Neural progenitor cell (in vitro differentiated cells): ENCODE measurements at regions not wholly inside any gene's neighbourhood (a gene's known extent, or its start where the extent isn't known, plus 50 kb on each side); places are given as distances from the start of the nearest gene placed in this dataset.

ENCODE experiments used
- DNase-seq: peaks from one replicate; pipeline ENCODE4 v3.0.0-alpha.2; 2016; ENCODE audit warnings: low spot score
- H2AFZ ChIP-seq: fragments of 200-600 bp; sonication (generic); replicated peaks from 2 replicates; pipeline ENCODE4 v1.6.1; 2016; ENCODE audit warnings: antibody characterized with exemption
- H3F3A ChIP-seq: fragments of 200-600 bp; sonication (generic); 2 replicates; pipeline ENCODE4 v1.6.1; 2016; ENCODE audit warnings: antibody characterized with exemption, low read depth
- H3K27ac ChIP-seq: fragments of 200-600 bp; sonication (generic); 2 replicates; pipeline ENCODE4 v1.5.1; 2016; ENCODE audit warnings: mild to moderate bottlenecking
- H3K27me3 ChIP-seq: fragments of 200-600 bp; sonication (generic); 2 replicates; pipeline ENCODE4 v1.6.1; 2016; ENCODE audit warnings: mild to moderate bottlenecking, moderate library complexity
- H3K36me3 ChIP-seq: fragments of 200-600 bp; sonication (generic); 2 replicates; pipeline ENCODE4 v1.5.1; 2016
- H3K4me1 ChIP-seq: fragments of 200-600 bp; sonication (generic); 2 replicates; pipeline ENCODE4 v1.6.1; 2016; ENCODE audit warnings: mixed run types
- H3K4me2 ChIP-seq: fragments of 200-600 bp; sonication (generic); 2 replicates; pipeline ENCODE4 v1.6.1; 2016
- H3K4me3 ChIP-seq: fragments of 200-600 bp; sonication (generic); 2 replicates; pipeline ENCODE4 v1.5.1; 2016
- H3K79me2 ChIP-seq: fragments of 200-600 bp; sonication (generic); 2 replicates; pipeline ENCODE4 v1.6.1; 2016; ENCODE audit warnings: low read depth
- H3K9ac ChIP-seq: fragments of 200-600 bp; sonication (generic); 2 replicates; pipeline ENCODE4 v1.6.1; 2016
- H3K9me3 ChIP-seq: fragments of 200-600 bp; sonication (generic); 2 replicates; pipeline ENCODE4 v1.5.1; 2016; ENCODE audit warnings: low read depth
- H4K20me1 ChIP-seq: fragments of 200-600 bp; sonication (generic); 2 replicates; pipeline ENCODE4 v1.6.1; 2016; ENCODE audit warnings: low read depth
- H3K27ac Mint-ChIP-seq: 3 replicates; pipeline ENCODE4 v1.8.0; 2021; ENCODE audit warnings: mixed read lengths
- H3K27me3 Mint-ChIP-seq: 2 replicates; pipeline ENCODE4 v1.8.0; 2022; ENCODE audit warnings: low read depth, mild to moderate bottlenecking, inconsistent platforms, moderate library complexity, mixed read lengths; ENCODE audit not compliant: insufficient read depth
- H3K36me3 Mint-ChIP-seq: 3 replicates; pipeline ENCODE4 v1.8.0; 2021; ENCODE audit warnings: mixed read lengths
- H3K4me1 Mint-ChIP-seq: 3 replicates; pipeline ENCODE4 v1.8.0; 2021; ENCODE audit warnings: mixed read lengths
- H3K4me3 Mint-ChIP-seq: 3 replicates; pipeline ENCODE4 v1.8.0; 2021; ENCODE audit warnings: mild to moderate bottlenecking, moderate library complexity, mixed read lengths
- H3K9me3 Mint-ChIP-seq: 3 replicates; pipeline ENCODE4 v1.8.0; 2020; ENCODE audit warnings: mixed read lengths
- CTCF ChIP-seq: fragments of 200-600 bp; sonication (generic); IDR thresholded peaks from 2 replicates; pipeline ENCODE4 v1.5.1; 2017; ENCODE audit warnings: antibody characterized with exemption, mild to moderate bottlenecking
- EZH2 ChIP-seq: fragments of 200-600 bp; sonication (generic); IDR thresholded peaks from 2 replicates; pipeline ENCODE4 v1.6.1; 2017; ENCODE audit warnings: antibody characterized with exemption, mild to moderate bottlenecking, moderate library complexity
- EZH2phosphoT487 ChIP-seq: fragments of 200-600 bp; sonication (generic); IDR thresholded peaks from 2 replicates; pipeline ENCODE4 v1.6.1; 2017; ENCODE audit warnings: antibody characterized with exemption

GRCh38 chr1:67894981-67895735 is 61.9 kb upstream of the GNG12 start:
- TF ChIP-seq CTCF = no peak
- Mint-ChIP-seq H3K27ac (no peak overlapping the region), H3K4me1 (peaks cover 22% of the 10 kb centered on the region), H3K9me3 (peaks cover 7% of the 10 kb centered on the region), H3K4me3 (no peak overlapping the region), H3K36me3 (no peaks in the 10 kb centered on the region), H3K27me3 (peaks cover 4% of the 10 kb centered on the region)
- Histone ChIP-seq H3K4me2 (no peak overlapping the region), H4K20me1 (no peaks in the 10 kb centered on the region), H2AFZ (no peak overlapping the region), H3K9ac (no peak overlapping the region), H3F3A (no peaks in the 10 kb centered on the region), H3K79me2 (no peaks in the 10 kb centered on the region), H3K27ac (no peak overlapping the region), H3K27me3 (no peaks in the 10 kb centered on the region), H3K9me3 (no peaks in the 10 kb centered on the region), H3K36me3 (no peaks in the 10 kb centered on the region), H3K4me3 (no peak overlapping the region), H3K4me1 (peaks cover 5% of the 10 kb centered on the region)
- no peak for DNase-seq

- H3K79me2 ChIP-seq = no peaks in the 10 kb centered on the region
Measured at GRCh38 chr1:67893126-67893495, 59.8 kb upstream of the GNG12 start.

DNA sequence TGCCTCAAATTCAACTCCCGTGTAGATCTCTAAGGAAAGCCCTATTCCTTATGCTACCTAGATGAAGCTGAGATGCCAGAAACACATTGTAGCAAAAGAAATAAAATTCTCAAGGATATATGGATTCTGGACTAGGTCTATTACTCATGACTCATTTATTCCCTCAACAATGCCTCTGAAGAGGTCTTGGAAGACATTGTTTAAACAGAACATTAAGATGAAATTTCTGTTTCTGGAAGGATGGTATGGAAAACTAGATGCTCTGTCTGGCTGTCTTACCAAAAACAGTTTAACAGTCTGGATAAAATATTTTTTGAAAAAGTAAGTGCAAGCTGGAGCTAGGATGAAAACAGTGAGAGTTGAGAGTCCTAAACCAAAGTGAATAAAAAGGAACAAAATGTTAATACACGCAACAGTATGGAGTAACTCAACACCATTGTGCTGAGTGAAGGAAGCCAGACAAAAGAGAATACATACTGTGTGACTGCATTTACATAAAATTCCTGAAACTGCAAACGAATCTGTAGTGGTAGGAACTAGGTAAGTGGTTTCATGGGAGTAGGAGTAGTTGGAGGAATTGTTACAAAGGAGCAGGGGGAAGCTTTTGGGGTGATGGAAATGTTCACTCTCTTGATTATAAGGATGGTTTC is 59.3 kb upstream of the GNG12 start:
- H3K9me3 Mint-ChIP-seq = no peaks in the 10 kb centered on the region
- no peak overlapping the region for H3K4me3 Mint-ChIP-seq
- Histone ChIP-seq H3K4me3 (no peak overlapping the region), H3F3A (peaks cover 19% of the 10 kb centered on the region), H3K27me3 (no peaks in the 10 kb centered on the region), H3K4me2 (no peak overlapping the region), H3K27ac (no peak overlapping the region), H4K20me1 (no peaks in the 10 kb centered on the region), H3K9ac (no peak overlapping the region), H3K4me1 (peaks cover 26% of the 10 kb centered on the region), H3K79me2 (no peaks in the 10 kb centered on the region), H2AFZ (peak overlapping the region; percentile 30), H3K9me3 (no peaks in the 10 kb centered on the region), H3K36me3 (no peaks in the 10 kb centered on the region)
- H3K36me3 Mint-ChIP-seq = no peaks in the 10 kb centered on the region
- no peak for TF ChIP-seq EZH2phosphoT487
- TF ChIP-seq CTCF = no peak
- no peak for TF ChIP-seq EZH2
- peaks cover 4% of the 10 kb centered on the region for H3K27me3 Mint-ChIP-seq
- H3K4me1 Mint-ChIP-seq = peaks cover 40% of the 10 kb centered on the region
- DNase-seq = no peak
- H3K27ac Mint-ChIP-seq = peak overlapping the region; percentile 39

More at GRCh38 chr1:67893126-67893495, 59.8 kb upstream of the GNG12 start:
- Histone ChIP-seq H3K4me3 (no peak overlapping the region), H3K36me3 (no peaks in the 10 kb centered on the region), H2AFZ (no peak overlapping the region), H3K4me2 (no peak overlapping the region), H3K27me3 (no peaks in the 10 kb centered on the region), H3F3A (peaks cover 14% of the 10 kb centered on the region), H4K20me1 (no peaks in the 10 kb centered on the region), H3K9ac (no peak overlapping the region), H3K9me3 (no peaks in the 10 kb centered on the region), H3K27ac (no peak overlapping the region), H3K4me1 (peaks cover 23% of the 10 kb centered on the region)
- H3K36me3 Mint-ChIP-seq = no peaks in the 10 kb centered on the region
- DNase-seq = no peak
- H3K9me3 Mint-ChIP-seq = no peaks in the 10 kb centered on the region
- peaks cover 4% of the 10 kb centered on the region for H3K27me3 Mint-ChIP-seq
- H3K4me3 Mint-ChIP-seq = no peak overlapping the region
- TF ChIP-seq CTCF (no peak), EZH2phosphoT487 (no peak), EZH2 (no peak)
- peaks cover 40% of the 10 kb centered on the region for H3K4me1 Mint-ChIP-seq
- H3K27ac Mint-ChIP-seq = peak overlapping the region; percentile 39
